Memory B cell (primary cell): ENCODE measurements at regions not wholly inside any gene's neighbourhood (a gene's known extent, or its start where the extent isn't known, plus 50 kb on each side); places are given as distances from the start of the nearest gene placed in this dataset.
"Not testable (repeated sequence)": the region's sequence is repeated elsewhere in the genome, so short reads cannot be mapped to it uniquely, and the experiment has no call there.

ENCODE experiments used
- ATAC-seq: fragments of 150-1000 bp; cut with Tn5 transposase; 2 replicates; pipeline ENCODE4 v1.10.0; 2021; ENCODE audit warnings: low read depth, mild to moderate bottlenecking, moderate library complexity
- DNase-seq, 2 donors: peaks; one replicate each; pipeline ENCODE4 v3.0.0; 2022; ENCODE audit warnings: low spot score in 2 of 2
- H3K27ac Mint-ChIP-seq: one replicate; pipeline ENCODE4 v1.8.0; 2022; ENCODE audit warnings: mild to moderate bottlenecking, moderate library complexity, mixed read lengths
- H3K27me3 Mint-ChIP-seq: one replicate; pipeline ENCODE4 v1.8.0; 2022; ENCODE audit warnings: mixed read lengths
- H3K36me3 Mint-ChIP-seq: one replicate; pipeline ENCODE4 v1.8.0; 2022; ENCODE audit warnings: mild to moderate bottlenecking, mixed read lengths
- H3K4me1 Mint-ChIP-seq: one replicate; pipeline ENCODE4 v1.8.0; 2022; ENCODE audit warnings: mixed read lengths
- H3K4me3 Mint-ChIP-seq: one replicate; pipeline ENCODE4 v1.8.0; 2022; ENCODE audit warnings: mild to moderate bottlenecking, moderate library complexity, mixed read lengths
- H3K9me3 Mint-ChIP-seq: one replicate; pipeline ENCODE4 v1.8.0; 2022; ENCODE audit warnings: mixed read lengths

- no peaks in the 10 kb centered on the region for H3K27me3 Mint-ChIP-seq
- H3K4me3 Mint-ChIP-seq, result no peak overlapping the region
- no peak for ATAC-seq
- H3K9me3 Mint-ChIP-seq, result no peaks in the 10 kb centered on the region
- H3K27ac Mint-ChIP-seq, result no peak overlapping the region
- no peak for DNase-seq
- peaks cover 15% of the 10 kb centered on the region for H3K36me3 Mint-ChIP-seq
- H3K4me1 Mint-ChIP-seq, result peaks cover 16% of the 10 kb centered on the region
Measured at GRCh38 chr11:66789097-66789890, 53.9 kb upstream of the RCE1 start.

GRCh38 chr11:66787934-66788758, 55.1 kb upstream of the RCE1 start:
- Mint-ChIP-seq H3K4me3 (no peak overlapping the region), H3K36me3 (peaks cover 15% of the 10 kb centered on the region), H3K4me1 (peaks cover 16% of the 10 kb centered on the region), H3K27ac (no peak overlapping the region), H3K9me3 (no peaks in the 10 kb centered on the region), H3K27me3 (no peaks in the 10 kb centered on the region)
- DNase-seq (no peak), ATAC-seq (no peak)

GRCh38 chr11:66784575-66784974, 55.6 kb upstream of the SPTBN2 start:
- peaks cover 11% of the 10 kb centered on the region for H3K4me1 Mint-ChIP-seq
- ATAC-seq (no peak), DNase-seq (no peak)
- no peaks in the 10 kb centered on the region for H3K9me3 Mint-ChIP-seq
- H3K4me3 Mint-ChIP-seq, result no peak overlapping the region
- H3K36me3 Mint-ChIP-seq, result peaks cover 14% of the 10 kb centered on the region
- no peak overlapping the region for H3K27ac Mint-ChIP-seq
- no peaks in the 10 kb centered on the region for H3K27me3 Mint-ChIP-seq

GRCh38 chr11:66782726-66783125, 53.7 kb upstream of the SPTBN2 start:
- no peak overlapping the region for H3K4me3 Mint-ChIP-seq
- ATAC-seq (no peak), DNase-seq (no peak)
- H3K27me3 Mint-ChIP-seq, result no peaks in the 10 kb centered on the region
- peak overlapping the region; percentile 28 for H3K27ac Mint-ChIP-seq
- H3K4me1 Mint-ChIP-seq, result peaks cover 9% of the 10 kb centered on the region
- H3K36me3 Mint-ChIP-seq, result peaks cover 14% of the 10 kb centered on the region
- H3K9me3 Mint-ChIP-seq, result no peaks in the 10 kb centered on the region

- not testable (repeated sequence) for H3K27ac Mint-ChIP-seq, H3K9me3 Mint-ChIP-seq, H3K4me1 Mint-ChIP-seq, H3K27me3 Mint-ChIP-seq, H3K4me3 Mint-ChIP-seq, ATAC-seq, DNase-seq
- H3K36me3 Mint-ChIP-seq, result peaks cover 12% of the 10 kb centered on the region
Measured at GRCh38 chr11:66779651-66780050, 50.6 kb upstream of the SPTBN2 start.
